HepG2 (cell line): ENCODE measurements at regions not wholly inside any gene's neighbourhood (a gene's known extent, or its start where the extent isn't known, plus 50 kb on each side); places are given as distances from the start of the nearest gene placed in this dataset.
A peak's percentile ranks its signal among the peaks of the same experiment; 100 is the strongest.

Source experiments
- ADNP ChIP-seq: sonication (generic); formaldehyde crosslinking; IDR thresholded peaks from 2 replicates; pipeline ENCODE4 v1.4.0; 2020; ENCODE audit warnings: missing genetic modification reagents
- AHR ChIP-seq: IDR thresholded peaks from 2 replicates; pipeline ENCODE4 v1.6.1; 2018; ENCODE audit warnings: missing genetic modification reagents, missing compliant biosample characterization
- CEBPG ChIP-seq: IDR thresholded peaks from 2 replicates; pipeline ENCODE4 v1.6.1; 2016
- CHCHD3 ChIP-seq: sonication (generic); formaldehyde crosslinking; IDR thresholded peaks from 2 replicates; pipeline ENCODE4 v1.8.0; 2022; ENCODE audit warnings: mild to moderate bottlenecking, missing genetic modification reagents, moderate library complexity
- FIP1L1 ChIP-seq: fragments of 200-400 bp; formaldehyde crosslinking; IDR thresholded peaks from 2 replicates; pipeline ENCODE4 v1.6.1; 2018; ENCODE audit warnings: low read depth, mild to moderate bottlenecking, low read length, moderate library complexity, borderline replicate concordance; ENCODE audit not compliant: insufficient read depth
- FOXA1 ChIP-seq, 2 experiments: fragments of 450-650 bp in 1 of 2; sonication (generic) in 1 of 2; formaldehyde crosslinking in 1 of 2; IDR thresholded peaks; 2 replicates each; pipeline versions ENCODE4 v1.4.0 to v1.6.1; 2016 to 2020; ENCODE audit warnings: missing genetic modification reagents in 1 of 2
- FOXK2 ChIP-seq: fragments of 450-650 bp; IDR thresholded peaks from 2 replicates; pipeline ENCODE4 v1.6.1; 2016
- GATA4 ChIP-seq: sonication (generic); IDR thresholded peaks from 2 replicates; pipeline ENCODE4 v1.6.1; 2016; ENCODE audit warnings: antibody characterized with exemption, low read depth, borderline replicate concordance
- HMG20A ChIP-seq: IDR thresholded peaks from 2 replicates; pipeline ENCODE4 v1.6.1; 2016; ENCODE audit warnings: borderline replicate concordance
- IKZF1 ChIP-seq: fragments of 450-650 bp; IDR thresholded peaks from 2 replicates; pipeline ENCODE4 v1.7.1; 2016
- RAD21 ChIP-seq: fragments of 450-650 bp; formaldehyde crosslinking; IDR thresholded peaks from 2 replicates; pipeline ENCODE4 v1.5.0; 2020; ENCODE audit warnings: mild to moderate bottlenecking
- RERE ChIP-seq: IDR thresholded peaks from 2 replicates; pipeline ENCODE4 v1.6.1; 2016; ENCODE audit warnings: low read depth, missing genetic modification reagents, missing compliant biosample characterization
- SAFB2 ChIP-seq: sonication (generic); formaldehyde crosslinking; IDR thresholded peaks from 2 replicates; pipeline ENCODE4 v1.5.1; 2020; ENCODE audit warnings: missing genetic modification reagents, low read depth, mild to moderate bottlenecking, borderline replicate concordance
- SALL1 ChIP-seq: sonication (generic); formaldehyde crosslinking; IDR thresholded peaks from 2 replicates; pipeline ENCODE4 v1.8.0; 2022; ENCODE audit warnings: mild to moderate bottlenecking, missing genetic modification reagents
- SMC3 ChIP-seq: IDR thresholded peaks from 2 replicates; pipeline ENCODE4 v1.6.1; 2011; ENCODE audit warnings: low read length, improper control_type of control experiment
- SRF ChIP-seq: IDR thresholded peaks from 2 replicates; pipeline ENCODE4 v1.6.1; 2011; ENCODE audit warnings: mild to moderate bottlenecking, low read depth, low read length, moderate library complexity
- TRIM24 ChIP-seq: sonication (generic); formaldehyde crosslinking; IDR thresholded peaks from 2 replicates; pipeline ENCODE4 v1.8.0; 2022; ENCODE audit warnings: mild to moderate bottlenecking, missing genetic modification reagents
- ZC3H13 ChIP-seq: sonication (generic); formaldehyde crosslinking; IDR thresholded peaks from 2 replicates; pipeline ENCODE4 v1.8.1; 2023; ENCODE audit warnings: mild to moderate bottlenecking, missing genetic modification reagents, moderate library complexity
- ZMYM4 ChIP-seq: sonication (generic); formaldehyde crosslinking; IDR thresholded peaks from 2 replicates; pipeline ENCODE4 v1.8.1; 2023; ENCODE audit warnings: mild to moderate bottlenecking, missing genetic modification reagents
- ZNF292 ChIP-seq: sonication (generic); formaldehyde crosslinking; IDR thresholded peaks from 2 replicates; pipeline ENCODE4 v1.8.1; 2022; ENCODE audit warnings: mild to moderate bottlenecking, low read depth, missing genetic modification reagents, borderline replicate concordance
- ZNF329 ChIP-seq: sonication (generic); formaldehyde crosslinking; IDR thresholded peaks from 2 replicates; pipeline ENCODE4 v1.9.0; 2021; ENCODE audit warnings: low read depth, mild to moderate bottlenecking, missing genetic modification reagents
- ZNF350 ChIP-seq: sonication (generic); formaldehyde crosslinking; IDR thresholded peaks from 2 replicates; pipeline ENCODE4 v1.4.0; 2020; ENCODE audit warnings: mild to moderate bottlenecking, low read depth, missing genetic modification reagents, borderline replicate concordance
- ZNF564 ChIP-seq: sonication (generic); formaldehyde crosslinking; IDR thresholded peaks from 2 replicates; pipeline ENCODE4 v1.8.1; 2023; ENCODE audit warnings: mild to moderate bottlenecking, missing genetic modification reagents
- ZNF839 ChIP-seq: sonication (generic); formaldehyde crosslinking; IDR thresholded peaks from 2 replicates; pipeline ENCODE4 v1.4.0; 2020; ENCODE audit warnings: missing genetic modification reagents, mild to moderate bottlenecking, borderline replicate concordance
- TF ChIP-seq, protein P1 (sequence below): IDR thresholded peaks from 2 replicates; pipeline ENCODE4 v1.6.1; 2012; ENCODE audit warnings: low read depth, low read length, improper control_type of control experiment
- TF ChIP-seq, protein P2 (sequence below): IDR thresholded peaks from 2 replicates; pipeline ENCODE4 v1.6.1; 2018; ENCODE audit warnings: missing genetic modification reagents, mild to moderate bottlenecking, missing compliant biosample characterization

DNA sequence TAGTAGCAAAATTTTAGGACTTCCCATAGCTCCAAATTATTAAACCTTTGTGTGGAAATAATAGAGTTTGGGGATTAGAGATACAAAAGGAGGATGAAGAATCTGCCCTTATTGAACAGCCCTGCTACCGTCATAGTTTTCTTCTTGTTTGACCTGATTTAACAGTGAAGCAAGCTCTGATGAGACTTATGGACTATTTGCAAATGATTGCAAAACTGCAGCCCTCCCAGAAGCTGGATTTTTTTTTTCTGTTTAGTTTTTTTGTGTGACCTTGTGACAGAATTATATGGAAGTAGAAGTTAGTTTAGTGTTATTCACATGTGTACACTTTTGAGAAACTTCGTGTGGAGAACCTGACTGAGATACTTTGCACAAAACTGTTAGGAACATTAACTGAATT lies 267.8 kb downstream of the KCNRG start (continued):
- TF ChIP-seq RERE = no peak
- no peak for TF ChIP-seq ZNF839
- no peak for TF ChIP-seq ZNF350 (CRISPR knock-in tag)
- TF ChIP-seq, protein P1, sequence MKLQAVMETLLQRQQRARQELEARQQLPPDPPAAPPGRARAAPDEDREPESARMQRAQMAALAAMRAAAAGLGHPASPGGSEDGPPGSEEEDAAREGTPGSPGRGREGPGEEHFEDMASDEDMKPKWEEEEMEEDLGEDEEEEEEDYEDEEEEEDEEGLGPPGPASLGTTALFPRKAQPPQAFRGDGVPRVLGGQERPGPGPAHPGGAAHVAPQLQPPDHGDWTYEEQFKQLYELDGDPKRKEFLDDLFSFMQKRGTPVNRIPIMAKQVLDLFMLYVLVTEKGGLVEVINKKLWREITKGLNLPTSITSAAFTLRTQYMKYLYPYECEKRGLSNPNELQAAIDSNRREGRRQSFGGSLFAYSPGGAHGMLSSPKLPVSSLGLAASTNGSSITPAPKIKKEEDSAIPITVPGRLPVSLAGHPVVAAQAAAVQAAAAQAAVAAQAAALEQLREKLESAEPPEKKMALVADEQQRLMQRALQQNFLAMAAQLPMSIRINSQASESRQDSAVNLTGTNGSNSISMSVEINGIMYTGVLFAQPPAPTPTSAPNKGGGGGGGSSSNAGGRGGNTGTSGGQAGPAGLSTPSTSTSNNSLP = peak; percentile 82
- TF ChIP-seq, protein P2, sequence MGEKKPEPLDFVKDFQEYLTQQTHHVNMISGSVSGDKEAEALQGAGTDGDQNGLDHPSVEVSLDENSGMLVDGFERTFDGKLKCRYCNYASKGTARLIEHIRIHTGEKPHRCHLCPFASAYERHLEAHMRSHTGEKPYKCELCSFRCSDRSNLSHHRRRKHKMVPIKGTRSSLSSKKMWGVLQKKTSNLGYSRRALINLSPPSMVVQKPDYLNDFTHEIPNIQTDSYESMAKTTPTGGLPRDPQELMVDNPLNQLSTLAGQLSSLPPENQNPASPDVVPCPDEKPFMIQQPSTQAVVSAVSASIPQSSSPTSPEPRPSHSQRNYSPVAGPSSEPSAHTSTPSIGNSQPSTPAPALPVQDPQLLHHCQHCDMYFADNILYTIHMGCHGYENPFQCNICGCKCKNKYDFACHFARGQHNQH (CRISPR knock-in tag) = peak; percentile 19; the same call in 1 of the 2 replicates
- TF ChIP-seq CEBPG (CRISPR knock-in tag) = peak; percentile 94
- TF ChIP-seq FOXK2 = no peak
- TF ChIP-seq ZNF329 = no peak
- TF ChIP-seq AHR (CRISPR knock-in tag) = no peak
- TF ChIP-seq SMC3 = peak; percentile 15; the same call in 1 of the 2 replicates
- peak; percentile 86 for TF ChIP-seq HMG20A (CRISPR knock-in tag)
- peak; percentile 51; the same call in 1 of the 2 replicates for TF ChIP-seq FOXA1 (IDR thresholded peaks at IDR 0.05)
- TF ChIP-seq FOXA1 (CRISPR knock-in tag; IDR thresholded peaks at IDR 0.05) = peak; percentile 78
- no peak for TF ChIP-seq ZC3H13 (CRISPR knock-in tag)
- no peak for TF ChIP-seq GATA4
- TF ChIP-seq TRIM24 (CRISPR knock-in tag) = no peak
- TF ChIP-seq ZNF292 (CRISPR knock-in tag) = no peak
- no peak for TF ChIP-seq RAD21 (CRISPR knock-in tag)
- TF ChIP-seq FIP1L1 = no peak
- peak; percentile 52; the same call in 1 of the 2 replicates for TF ChIP-seq ZMYM4
- no peak for TF ChIP-seq CHCHD3 (CRISPR knock-in tag)
- no peak for TF ChIP-seq ZNF564
- no peak; the same call in 1 of the 2 replicates for TF ChIP-seq SALL1 (CRISPR knock-in tag)
- no peak for TF ChIP-seq SAFB2
- TF ChIP-seq ADNP = no peak
- TF ChIP-seq SRF = 0 out of 2 replicates have a peak, but pooled peaks have one; percentile 11
- TF ChIP-seq IKZF1 = no peak
